Activated naive CD4-positive, alpha-beta T cell treated with anti-CD3 and anti-CD28 coated beads, Interleukin-2, amount 50 U/mL, for 24 hours (primary cell): ENCODE measurements at regions not wholly inside any gene's neighbourhood (a gene's known extent, or its start where the extent isn't known, plus 50 kb on each side); places are given as distances from the start of the nearest gene placed in this dataset.

Experiments used
- H3K27ac Mint-ChIP-seq: one replicate; pipeline ENCODE4 v1.8.0; 2021; ENCODE audit warnings: mild to moderate bottlenecking, mixed read lengths
- H3K27me3 Mint-ChIP-seq: one replicate; pipeline ENCODE4 v1.8.0; 2021; ENCODE audit warnings: mixed read lengths
- H3K36me3 Mint-ChIP-seq: one replicate; pipeline ENCODE4 v1.8.0; 2021; ENCODE audit warnings: mixed read lengths
- H3K4me1 Mint-ChIP-seq: one replicate; pipeline ENCODE4 v1.8.0; 2021; ENCODE audit warnings: mixed read lengths
- H3K4me3 Mint-ChIP-seq: one replicate; pipeline ENCODE4 v1.8.0; 2021; ENCODE audit warnings: mild to moderate bottlenecking, mixed read lengths
- H3K9me3 Mint-ChIP-seq: one replicate; pipeline ENCODE4 v1.8.0; 2021; ENCODE audit warnings: mixed read lengths

- Mint-ChIP-seq H3K9me3 (no peaks in the 10 kb centered on the region), H3K27me3 (no peaks in the 10 kb centered on the region), H3K4me1 (no peaks in the 10 kb centered on the region), H3K36me3 (no peaks in the 10 kb centered on the region), H3K4me3 (no peak overlapping the region), H3K27ac (no peak overlapping the region)
These were observed 258.4 kb downstream of the BCOR start for GRCh38 chrX:39839371-39839770.

- H3K4me1 Mint-ChIP-seq, result no peaks in the 10 kb centered on the region
- H3K9me3 Mint-ChIP-seq, result no peaks in the 10 kb centered on the region
These were observed 257.6 kb downstream of the BCOR start for GRCh38 chrX:39840133-39840532.

GRCh38 chrX:39840581-39841093 is 257.1 kb downstream of the BCOR start:
- Mint-ChIP-seq H3K27ac (no peak overlapping the region), H3K4me3 (no peak overlapping the region), H3K36me3 (no peaks in the 10 kb centered on the region), H3K27me3 (no peaks in the 10 kb centered on the region), H3K4me1 (no peaks in the 10 kb centered on the region), H3K9me3 (no peaks in the 10 kb centered on the region)

More at GRCh38 chrX:39840133-39840532, 257.6 kb downstream of the BCOR start:
- H3K27ac Mint-ChIP-seq, result no peak overlapping the region
- H3K36me3 Mint-ChIP-seq, result no peaks in the 10 kb centered on the region
- no peaks in the 10 kb centered on the region for H3K27me3 Mint-ChIP-seq
- H3K4me3 Mint-ChIP-seq, result no peak overlapping the region

- H3K27me3 Mint-ChIP-seq, result no peaks in the 10 kb centered on the region
- H3K9me3 Mint-ChIP-seq, result no peaks in the 10 kb centered on the region
- no peaks in the 10 kb centered on the region for H3K36me3 Mint-ChIP-seq
- no peak overlapping the region for H3K27ac Mint-ChIP-seq
- H3K4me3 Mint-ChIP-seq, result no peak overlapping the region
- no peaks in the 10 kb centered on the region for H3K4me1 Mint-ChIP-seq
These were observed 256.2 kb downstream of the BCOR start for GRCh38 chrX:39841604-39842003.

GRCh38 chrX:39842281-39842973 is 255.3 kb downstream of the BCOR start:
- H3K4me3 Mint-ChIP-seq, result no peak overlapping the region
- H3K27ac Mint-ChIP-seq, result no peak overlapping the region
- no peaks in the 10 kb centered on the region for H3K9me3 Mint-ChIP-seq
- H3K4me1 Mint-ChIP-seq, result no peaks in the 10 kb centered on the region
- H3K36me3 Mint-ChIP-seq, result no peaks in the 10 kb centered on the region
- H3K27me3 Mint-ChIP-seq, result no peaks in the 10 kb centered on the region

- Mint-ChIP-seq H3K4me1 (no peaks in the 10 kb centered on the region), H3K9me3 (no peaks in the 10 kb centered on the region), H3K4me3 (no peak overlapping the region), H3K36me3 (no peaks in the 10 kb centered on the region), H3K27me3 (no peaks in the 10 kb centered on the region), H3K27ac (no peak overlapping the region)
These were observed 254.4 kb downstream of the BCOR start for GRCh38 chrX:39843318-39843717.

- Mint-ChIP-seq H3K9me3 (no peaks in the 10 kb centered on the region), H3K36me3 (no peaks in the 10 kb centered on the region), H3K4me1 (peaks cover 3% of the 10 kb centered on the region), H3K4me3 (no peak overlapping the region), H3K27me3 (no peaks in the 10 kb centered on the region), H3K27ac (no peak overlapping the region)
These were observed 252.5 kb downstream of the BCOR start for GRCh38 chrX:39845233-39845632.

GRCh38 chrX:39846460-39846859 is 251.3 kb downstream of the BCOR start:
- H3K4me3 Mint-ChIP-seq, result no peak overlapping the region
- no peaks in the 10 kb centered on the region for H3K36me3 Mint-ChIP-seq
- H3K27me3 Mint-ChIP-seq, result no peaks in the 10 kb centered on the region
- no peaks in the 10 kb centered on the region for H3K9me3 Mint-ChIP-seq
- H3K4me1 Mint-ChIP-seq, result peaks cover 6% of the 10 kb centered on the region
- H3K27ac Mint-ChIP-seq, result no peak overlapping the region

GRCh38 chrX:39848243-39848642 is 249.5 kb downstream of the BCOR start:
- Mint-ChIP-seq H3K9me3 (no peaks in the 10 kb centered on the region), H3K27ac (no peak overlapping the region), H3K27me3 (no peaks in the 10 kb centered on the region), H3K36me3 (no peaks in the 10 kb centered on the region), H3K4me1 (peaks cover 18% of the 10 kb centered on the region), H3K4me3 (no peak overlapping the region)

GRCh38 chrX:39848900-39849299 is 248.9 kb downstream of the BCOR start:
- H3K4me3 Mint-ChIP-seq, result no peak overlapping the region
- no peaks in the 10 kb centered on the region for H3K36me3 Mint-ChIP-seq
- H3K4me1 Mint-ChIP-seq, result peaks cover 22% of the 10 kb centered on the region
- no peak overlapping the region for H3K27ac Mint-ChIP-seq
- H3K9me3 Mint-ChIP-seq, result no peaks in the 10 kb centered on the region
- H3K27me3 Mint-ChIP-seq, result no peaks in the 10 kb centered on the region

GRCh38 chrX:39850209-39850608 is 247.5 kb downstream of the BCOR start:
- H3K27me3 Mint-ChIP-seq, result no peaks in the 10 kb centered on the region
- H3K36me3 Mint-ChIP-seq, result no peaks in the 10 kb centered on the region
- H3K27ac Mint-ChIP-seq, result peak overlapping the region; percentile 72
- no peaks in the 10 kb centered on the region for H3K9me3 Mint-ChIP-seq
- H3K4me3 Mint-ChIP-seq, result no peak overlapping the region
- peaks cover 35% of the 10 kb centered on the region for H3K4me1 Mint-ChIP-seq

GRCh38 chrX:39850630-39851152 is 247.1 kb downstream of the BCOR start:
- Mint-ChIP-seq H3K4me3 (no peak overlapping the region), H3K4me1 (peaks cover 40% of the 10 kb centered on the region), H3K36me3 (no peaks in the 10 kb centered on the region), H3K9me3 (no peaks in the 10 kb centered on the region), H3K27me3 (no peaks in the 10 kb centered on the region), H3K27ac (no peak overlapping the region)

GRCh38 chrX:39851745-39852455 is 245.9 kb downstream of the BCOR start:
- peaks cover 52% of the 10 kb centered on the region for H3K4me1 Mint-ChIP-seq
- H3K27ac Mint-ChIP-seq, result no peak overlapping the region
- no peaks in the 10 kb centered on the region for H3K9me3 Mint-ChIP-seq
- H3K4me3 Mint-ChIP-seq, result no peak overlapping the region
- no peaks in the 10 kb centered on the region for H3K36me3 Mint-ChIP-seq
- no peaks in the 10 kb centered on the region for H3K27me3 Mint-ChIP-seq

- H3K27me3 Mint-ChIP-seq, result no peaks in the 10 kb centered on the region
- H3K9me3 Mint-ChIP-seq, result no peaks in the 10 kb centered on the region
- no peaks in the 10 kb centered on the region for H3K36me3 Mint-ChIP-seq
- no peak overlapping the region for H3K27ac Mint-ChIP-seq
- no peak overlapping the region for H3K4me3 Mint-ChIP-seq
- peaks cover 54% of the 10 kb centered on the region for H3K4me1 Mint-ChIP-seq
These were observed 245.3 kb downstream of the BCOR start for GRCh38 chrX:39852491-39852890.

- H3K4me3 Mint-ChIP-seq, result peak overlapping the region; percentile 79
- H3K4me1 Mint-ChIP-seq, result peaks cover 59% of the 10 kb centered on the region
- H3K36me3 Mint-ChIP-seq, result no peaks in the 10 kb centered on the region
- peak overlapping the region; percentile 88 for H3K27ac Mint-ChIP-seq
- no peaks in the 10 kb centered on the region for H3K9me3 Mint-ChIP-seq
- no peaks in the 10 kb centered on the region for H3K27me3 Mint-ChIP-seq
These were observed 244.2 kb downstream of the BCOR start for GRCh38 chrX:39853417-39854030.
